Astrocyte (in vitro differentiated cells and primary cell): ENCODE measurements at regions not wholly inside any gene's neighbourhood (a gene's known extent, or its start where the extent isn't known, plus 50 kb on each side); places are given as distances from the start of the nearest gene placed in this dataset.

Source experiments
- CTCF ChIP-seq: IDR thresholded peaks from 2 replicates; pipeline ENCODE4 v1.5.1; 2011; ENCODE audit warnings: low read depth, mild to moderate bottlenecking, inconsistent platforms, low read length, moderate library complexity; ENCODE audit not compliant: insufficient read depth
- EZH2 ChIP-seq: IDR thresholded peaks from 2 replicates; pipeline ENCODE4 v1.6.1; 2012; ENCODE audit warnings: mild to moderate bottlenecking, low read length, inconsistent platforms; ENCODE audit not compliant: insufficient read depth

GRCh38 chr10:78763234-78763633, 305.5 kb upstream of the ZMIZ1 start:
- TF ChIP-seq CTCF (no peak), EZH2 (no peak)
